IMR-90 (cell line): ENCODE measurements at regions not wholly inside any gene's neighbourhood (a gene's known extent, or its start where the extent isn't known, plus 50 kb on each side); places are given as distances from the start of the nearest gene placed in this dataset.

Experiments used
- ATAC-seq: fragments of 200-7000 bp; cut with Tn5 transposase; 2 replicates; pipeline ENCODE4 v1.9.1; 2020; ENCODE audit warnings: low read depth, mild to moderate bottlenecking, moderate library complexity
- BruUV-seq: library from RNA; stranded (reverse); fragments of 400-500 nt; replicated peaks from 2 replicates; lab custom pipeline; 2021; lab: Mats Ljungman, UMichigan
- CTCF ChIA-PET: fragments of 300-600 bp; formaldehyde crosslinking; extraction: SDS; loops from one replicate; lab custom pipeline; 2021; ENCODE audit warnings: antibody characterized with exemption; lab: Yijun Ruan, JAX
- POLR2A ChIA-PET: fragments of 300-600 bp; sonication (Branson Sonifier 250); formaldehyde crosslinking; loops from one replicate; lab custom pipeline; 2022; ENCODE audit warnings: antibody characterized with exemption; ENCODE audit not compliant: unreplicated experiment; lab: Charles Lee
- DNase-seq: peaks from one replicate; pipeline ENCODE4 v3.0.0; 2013
- H2AFZ ChIP-seq: replicated peaks from 2 replicates; pipeline ENCODE3; 2013; ENCODE audit warnings: low read length, mild to moderate bottlenecking; ENCODE audit not compliant: poor library complexity
- H2AK5ac ChIP-seq: 2 replicates; pipeline ENCODE4 v1.6.1; 2013; ENCODE audit warnings: low read depth, low read length, inconsistent platforms
- H2AK9ac ChIP-seq: replicated peaks from 2 replicates; pipeline ENCODE3; 2013; ENCODE audit warnings: mild to moderate bottlenecking, low read depth, low read length, moderate library complexity; ENCODE audit not compliant: poor library complexity
- H2BK120ac ChIP-seq: 2 replicates; pipeline ENCODE4 v1.6.1; 2013; ENCODE audit warnings: low read depth, low read length, inconsistent platforms
- H2BK15ac ChIP-seq: 3 replicates; pipeline ENCODE4 v1.6.1; 2013; ENCODE audit warnings: low read depth, low read length, inconsistent platforms
- H2BK20ac ChIP-seq: 2 replicates; pipeline ENCODE4 v1.6.1; 2013; ENCODE audit warnings: low read depth, mild to moderate bottlenecking, inconsistent platforms, low read length, moderate library complexity
- H2BK5ac ChIP-seq: 2 replicates; pipeline ENCODE4 v1.6.1; 2013; ENCODE audit warnings: mild to moderate bottlenecking, low read depth, low read length, inconsistent platforms; ENCODE audit not compliant: poor library complexity, severe bottlenecking
- H3K14ac ChIP-seq: replicated peaks from 2 replicates; pipeline ENCODE4 v1.6.1; 2013; ENCODE audit warnings: low read depth, low read length, inconsistent platforms
- H3K18ac ChIP-seq: 2 replicates; pipeline ENCODE4 v1.6.1; 2013; ENCODE audit warnings: low read depth, low read length, control low read depth
- H3K23ac ChIP-seq: 2 replicates; pipeline ENCODE4 v1.6.1; 2013; ENCODE audit warnings: low read depth, low read length, inconsistent platforms
- H3K27ac ChIP-seq: 2 replicates; pipeline ENCODE4 v1.5.1; 2013; ENCODE audit warnings: mild to moderate bottlenecking, control low read depth, low read length; ENCODE audit not compliant: insufficient read depth
- H3K27me3 ChIP-seq: 2 replicates; pipeline ENCODE4 v1.6.1; 2013; ENCODE audit warnings: low read length; ENCODE audit not compliant: control insufficient read depth, insufficient read depth
- H3K36me3 ChIP-seq: 2 replicates; pipeline ENCODE4 v1.6.1; 2013; ENCODE audit warnings: low read length, mixed read lengths; ENCODE audit not compliant: control insufficient read depth, insufficient read depth
- H3K4ac ChIP-seq: 2 replicates; pipeline ENCODE4 v1.6.1; 2013; ENCODE audit warnings: low read depth, low read length, inconsistent platforms
- H3K4me1 ChIP-seq: 2 replicates; pipeline ENCODE4 v1.6.1; 2013; ENCODE audit warnings: low read length, mixed read lengths; ENCODE audit not compliant: control insufficient read depth, insufficient read depth
- H3K4me2 ChIP-seq: 2 replicates; pipeline ENCODE4 v1.6.1; 2013; ENCODE audit warnings: low read depth, mild to moderate bottlenecking, control low read depth, low read length, moderate library complexity
- H3K4me3 ChIP-seq: 2 replicates; pipeline ENCODE4 v1.5.1; 2013; ENCODE audit warnings: low read depth, mild to moderate bottlenecking, control low read depth, low read length, moderate library complexity; ENCODE audit not compliant: insufficient read depth
- H3K56ac ChIP-seq: 2 replicates; pipeline ENCODE4 v1.6.1; 2013; ENCODE audit warnings: low read length, inconsistent platforms; ENCODE audit not compliant: insufficient read depth; ENCODE audit errors: extremely low read depth
- H3K79me1 ChIP-seq, 2 experiments: 2 replicates each; pipeline ENCODE4 v1.6.1; 2013; ENCODE audit warnings: low read length in 2 of 2, inconsistent platforms in 1 of 2, low read depth in 1 of 2
- H3K9ac ChIP-seq: 2 replicates; pipeline ENCODE4 v1.6.1; 2013; ENCODE audit warnings: low read depth, low read length, control low read depth
- H3K9me1 ChIP-seq: 2 replicates; pipeline ENCODE4 v1.6.1; 2013; ENCODE audit warnings: low read length, inconsistent platforms; ENCODE audit not compliant: insufficient read depth
- H3K9me3 ChIP-seq: 2 replicates; pipeline ENCODE4 v1.6.1; 2013; ENCODE audit warnings: low read length; ENCODE audit not compliant: control insufficient read depth, insufficient read depth
- H4K20me1 ChIP-seq: 2 replicates; pipeline ENCODE4 v1.6.1; 2013; ENCODE audit warnings: low read length, inconsistent platforms; ENCODE audit not compliant: insufficient read depth
- H4K5ac ChIP-seq: 2 replicates; pipeline ENCODE4 v1.6.1; 2013; ENCODE audit warnings: mild to moderate bottlenecking, low read depth, low read length, control low read depth
- H4K8ac ChIP-seq, 2 experiments: 2 replicates each; pipeline ENCODE4 v1.6.1; 2013; ENCODE audit warnings: low read depth in 2 of 2, low read length in 2 of 2, control low read depth in 1 of 2, inconsistent platforms in 1 of 2
- H4K91ac ChIP-seq: 2 replicates; pipeline ENCODE4 v1.6.1; 2013; ENCODE audit warnings: low read depth, low read length, inconsistent platforms; ENCODE audit not compliant: insufficient read depth
- BHLHE40 ChIP-seq: fragments of 150-350 bp; IDR thresholded peaks from 2 replicates; pipeline ENCODE4 v1.6.1; 2016; ENCODE audit warnings: mild to moderate bottlenecking, low read depth, low read length
- CHD1 ChIP-seq: IDR thresholded peaks from 2 replicates; pipeline ENCODE4 v1.6.1; 2012; ENCODE audit warnings: low read depth, low read length, improper control_type of control experiment
- CTCF ChIP-seq: conservative IDR thresholded peaks from 2 replicates; pipeline ENCODE4 v1.5.1; 2012; ENCODE audit warnings: mild to moderate bottlenecking, low read depth, low read length, improper control_type of control experiment
- MXI1 ChIP-seq: IDR thresholded peaks from 2 replicates; pipeline ENCODE4 v1.6.1; 2012; ENCODE audit warnings: low read depth, mild to moderate bottlenecking, low read length, moderate library complexity, borderline replicate concordance
- NFE2L2 ChIP-seq: fragments of 150-350 bp; IDR thresholded peaks from 2 replicates; pipeline ENCODE4 v1.6.1; 2016; ENCODE audit warnings: low read depth, mild to moderate bottlenecking, low read length
- POLR2A ChIP-seq: IDR thresholded peaks from 2 replicates; pipeline ENCODE4 v1.6.1; 2012; ENCODE audit warnings: mild to moderate bottlenecking, low read depth, low read length
- RCOR1 ChIP-seq: IDR thresholded peaks from 2 replicates; pipeline ENCODE4 v1.6.1; 2012; ENCODE audit warnings: mild to moderate bottlenecking, low read length, improper control_type of control experiment; ENCODE audit not compliant: insufficient replicate concordance
- SMC3 ChIP-seq: fragments of 150-350 bp; IDR thresholded peaks from 2 replicates; pipeline ENCODE4 v1.6.1; 2016; ENCODE audit warnings: low read depth, mild to moderate bottlenecking, antibody characterized with exemption, low read length, moderate library complexity
- WGBS, 2 experiments: methylation state at CpG; one replicate each; pipeline versions ENCODE4 v1.1.5 to v1.1.7; 2013; ENCODE audit warnings: missing lambda C conversion rate in 2 of 2; ENCODE audit not compliant: insufficient read length in 1 of 2; ENCODE audit errors: extremely low coverage in 2 of 2; 5-methylcytosine and 5-hydroxymethylcytosine counted together
- dilution Hi-C: fragments of 300-500 bp; cut with HindIII; formaldehyde crosslinking; loops from one replicate; pipeline ENCODE4 v1.14.3; 2018; ENCODE audit warnings: low sequenced_read_pairs; ENCODE audit not compliant: unreplicated experiment
- in situ Hi-C: fragments of 300-500 bp; cut with MboI; formaldehyde crosslinking; loops from 3 replicates; pipeline ENCODE4 v1.14.3; 2019; ENCODE audit warnings: low sequenced_read_pairs, inconsistent platforms, mixed read lengths
- intact Hi-C: fragments of 100-400 bp; cut with micrococcal nuclease; formaldehyde crosslinking; loops from 2 replicates; pipeline ENCODE4 v1.10.0; 2022

DNA sequence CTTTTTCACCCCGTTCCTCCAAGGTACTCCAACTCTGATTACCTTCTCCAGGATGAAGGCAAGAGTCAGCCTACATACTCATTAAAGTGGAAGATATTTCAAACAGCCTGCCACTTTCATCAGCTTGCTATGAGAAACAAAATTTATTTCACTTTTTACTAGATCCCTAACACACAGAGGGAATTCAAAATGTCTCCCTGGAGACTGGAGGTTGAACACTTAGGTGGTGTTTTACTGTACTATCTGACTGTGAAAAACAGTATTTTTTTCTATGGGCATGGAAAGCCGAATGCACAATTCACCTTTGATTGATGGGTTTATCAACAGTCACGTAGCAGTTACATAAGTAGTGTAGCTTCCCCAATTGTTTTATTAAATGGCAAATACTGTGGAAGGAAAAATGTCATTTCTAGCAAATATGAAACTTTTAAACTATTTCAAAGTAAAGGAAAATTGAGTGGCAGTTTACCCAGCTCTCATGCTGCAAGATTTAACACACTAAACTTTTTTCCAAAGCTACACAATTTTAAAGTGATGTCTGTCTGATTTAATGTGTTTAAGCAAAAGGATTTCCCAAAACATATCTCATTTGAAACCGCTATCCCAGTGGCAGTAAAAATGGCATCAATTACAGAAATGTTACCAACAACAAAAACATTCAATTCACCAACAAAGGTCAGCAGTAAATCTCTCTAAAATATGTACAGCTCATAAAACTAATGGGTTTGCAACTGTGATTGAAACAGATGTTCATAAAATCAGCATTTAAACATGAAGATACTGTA, 125.0 kb upstream of the TLE4 start:
- Histone ChIP-seq H3K9me3 (no peaks in the 10 kb centered on the region), H3K18ac (no peak overlapping the region), H3K79me1 (no peaks in the 10 kb centered on the region), H3K27me3 (no peaks in the 10 kb centered on the region), H3K4me3 (no peak overlapping the region), H3K9ac (no peak overlapping the region), H2AK5ac (no peak overlapping the region), H2BK20ac (no peak overlapping the region), H2AK9ac (no peak overlapping the region), H3K9me1 (no peaks in the 10 kb centered on the region), H3K4ac (no peak overlapping the region), H2BK120ac (no peak overlapping the region), H3K4me2 (no peak overlapping the region), H3K56ac (no peak overlapping the region), H4K5ac (no peak overlapping the region), H2AFZ (no peak overlapping the region), H2BK5ac (no peak overlapping the region), H4K8ac (no peak overlapping the region), H3K36me3 (no peaks in the 10 kb centered on the region), H3K23ac (no peak overlapping the region), H3K27ac (no peak overlapping the region), H4K20me1 (no peaks in the 10 kb centered on the region), H4K91ac (no peak overlapping the region), H3K4me1 (no peaks in the 10 kb centered on the region), H2BK15ac (no peak overlapping the region), H3K14ac (no peak overlapping the region)
- CTCF ChIA-PET, result interaction anchor here (0.6 kb wide), 1 partner anchor 88 kb away, joined by 3 read pairs; no protein-coding TSS in a partner anchor
- dilution Hi-C loops (no loop called here), in situ Hi-C loops (no loop called here), intact Hi-C loops (no loop called here)
- DNase-seq (no peak), ATAC-seq (no peak)
- WGBS, 2 experiments, result no CpG with 5 or more reads among the region's 4 CpGs
- BruUV-seq, result no TSS peak
- no peak for TF ChIP-seq RCOR1
- no peak for TF ChIP-seq SMC3
- TF ChIP-seq CTCF, result no peak
- TF ChIP-seq BHLHE40, result no peak
- TF ChIP-seq CHD1, result no peak
- no peak for TF ChIP-seq POLR2A
- TF ChIP-seq NFE2L2, result no peak
- no peak for TF ChIP-seq MXI1
- POLR2A ChIA-PET, result no interaction called here
